ENCODE measurements at regions not wholly inside any gene's neighbourhood (a gene's known extent, or its start where the extent isn't known, plus 50 kb on each side); places are given as distances from the start of the nearest gene placed in this dataset.

GRCh38 chr5:158303883-158304282 lies 444.9 kb upstream of the CLINT1 start:
- intact Hi-C loops (cut with micrococcal nuclease), result no loop called here

DNA sequence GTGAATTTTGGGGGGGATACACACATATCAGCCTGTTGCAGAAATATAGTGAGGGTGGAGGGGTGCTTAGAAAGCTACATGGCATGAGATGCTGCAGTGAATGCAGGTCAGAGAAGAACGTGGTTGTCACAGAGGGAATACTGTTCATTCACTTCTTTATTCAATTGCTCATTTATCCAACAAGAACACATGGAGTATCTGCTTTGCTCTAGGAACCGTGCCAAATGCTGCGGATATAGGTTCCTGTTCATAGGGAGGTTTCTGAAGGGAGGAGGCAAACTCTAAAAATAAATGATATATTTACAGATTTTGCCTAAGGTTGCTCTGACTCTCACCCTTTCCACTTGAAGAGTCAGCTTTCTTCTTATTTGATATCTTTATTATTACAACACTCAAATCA lies 444.3 kb upstream of the CLINT1 start:
- intact Hi-C loops (cut with micrococcal nuclease), result no loop called here

DNA sequence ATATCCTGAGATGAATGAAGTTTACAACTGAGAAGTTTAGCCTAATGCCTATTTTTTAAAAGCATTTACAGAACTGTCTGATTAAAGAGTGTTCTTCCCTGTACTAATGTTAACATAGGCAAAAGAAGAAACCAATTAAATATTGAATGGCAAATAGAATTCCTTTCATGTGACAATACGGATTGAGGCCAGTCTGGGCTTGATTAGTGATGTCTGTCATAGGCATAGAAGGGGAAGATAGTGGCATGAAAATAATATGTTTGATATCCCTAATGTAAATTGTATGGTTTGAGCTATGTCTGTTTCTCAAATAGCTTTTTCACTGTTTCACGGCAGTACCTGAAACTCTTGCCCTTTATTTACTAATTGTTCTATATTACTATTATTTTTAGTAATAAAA lies 443.1 kb upstream of the CLINT1 start:
- intact Hi-C loops (cut with micrococcal nuclease), result no loop called here

DNA sequence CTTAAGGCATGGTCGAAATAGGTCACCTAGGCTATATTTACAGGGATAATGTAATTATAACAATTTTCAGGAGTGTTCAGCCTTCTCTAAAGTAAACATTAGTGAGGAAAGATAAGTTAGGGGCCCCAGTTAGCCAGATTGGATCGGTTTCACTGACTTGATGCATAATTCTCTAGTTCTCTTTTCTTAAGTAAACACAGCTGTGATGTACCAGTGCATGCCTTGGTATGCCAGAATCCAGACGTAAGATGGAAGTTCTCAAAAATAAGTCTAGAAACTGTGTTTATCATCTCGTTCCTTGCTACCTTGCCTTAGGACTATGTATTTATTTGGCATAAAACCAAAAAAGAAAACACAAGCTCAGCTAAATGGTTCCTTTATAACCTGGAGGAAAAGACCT lies 442.2 kb upstream of the CLINT1 start:
- intact Hi-C loops (cut with micrococcal nuclease), result no loop called here

GRCh38 chr5:158300256-158300655 lies 441.3 kb upstream of the CLINT1 start:
- intact Hi-C loops (cut with micrococcal nuclease), result no loop called here

GRCh38 chr5:158297002-158297527 lies 438.1 kb upstream of the CLINT1 start:
- intact Hi-C loops (cut with micrococcal nuclease), result no loop called here

- intact Hi-C loops (cut with micrococcal nuclease), result no loop called here
These were observed 435.8 kb upstream of the CLINT1 start for GRCh38 chr5:158294701-158295100.

DNA sequence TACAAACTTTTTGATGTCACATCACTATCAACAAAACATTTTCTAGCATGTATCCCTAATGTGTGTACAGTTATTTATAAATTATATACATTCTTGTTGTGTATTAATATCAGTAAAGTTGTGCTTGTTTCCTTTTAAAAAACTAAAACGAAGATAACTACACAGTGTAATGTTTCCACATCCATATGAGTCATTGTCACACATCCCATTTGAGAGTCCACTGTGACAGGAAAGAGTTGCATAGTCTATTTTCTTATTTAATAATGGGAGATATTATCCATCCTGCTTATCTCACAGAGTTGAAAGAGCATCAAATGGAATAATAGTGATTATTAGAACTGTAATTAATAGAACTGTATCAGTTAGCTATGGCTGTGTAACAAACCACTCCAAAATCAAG lies 434.0 kb upstream of the CLINT1 start:
- intact Hi-C loops (cut with micrococcal nuclease), result no loop called here

DNA sequence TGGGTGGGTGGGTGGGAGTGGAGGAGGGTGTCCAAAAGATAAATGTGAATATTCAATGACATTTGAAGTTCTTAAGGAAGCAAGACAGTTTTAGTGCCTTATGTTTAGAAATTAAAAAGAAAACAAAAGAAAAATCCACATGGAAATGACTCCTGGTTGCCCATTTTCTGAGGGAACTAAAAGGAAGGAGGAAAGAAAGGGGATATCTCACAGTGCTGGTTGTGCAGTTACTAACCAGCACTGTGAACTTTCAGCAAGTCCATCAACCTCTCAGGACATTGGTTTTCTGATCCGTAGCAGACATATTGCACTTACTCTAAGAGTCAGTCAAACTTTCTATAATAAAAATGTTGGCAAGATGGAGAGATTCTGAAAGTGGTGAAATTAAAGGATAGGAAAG lies 431.0 kb upstream of the CLINT1 start:
- intact Hi-C loops (cut with micrococcal nuclease), result no loop called here

- intact Hi-C loops (cut with micrococcal nuclease), result no loop called here
These were observed 429.3 kb upstream of the CLINT1 start for GRCh38 chr5:158288272-158288657.

- intact Hi-C loops (cut with micrococcal nuclease), result no loop called here
These were observed 428.8 kb upstream of the CLINT1 start for GRCh38 chr5:158287643-158288271.

- intact Hi-C loops (cut with micrococcal nuclease), result no loop called here
These were observed 427.9 kb upstream of the CLINT1 start for GRCh38 chr5:158286827-158287226.

GRCh38 chr5:158285698-158286097 lies 426.8 kb upstream of the CLINT1 start:
- intact Hi-C loops (cut with micrococcal nuclease), result no loop called here

DNA sequence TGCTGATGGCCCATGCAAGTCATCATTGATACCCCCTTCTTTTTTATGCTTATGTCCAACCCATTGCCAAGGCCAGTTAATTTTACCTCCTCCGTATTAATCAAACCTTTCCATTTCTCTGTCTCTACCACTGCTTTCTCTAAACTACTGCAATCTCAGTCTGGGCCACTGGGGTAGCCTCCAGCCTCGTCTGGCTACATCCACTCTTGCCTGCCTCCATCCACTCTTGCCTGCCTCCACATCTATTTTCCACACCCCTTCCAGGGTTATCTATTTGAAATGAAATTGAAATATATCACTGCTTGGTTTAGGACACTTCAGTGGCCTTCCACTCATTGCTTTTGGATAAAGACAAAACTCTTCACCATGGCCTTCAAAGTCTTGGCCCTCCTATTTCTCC lies 425.3 kb upstream of the CLINT1 start:
- intact Hi-C loops (cut with micrococcal nuclease), result no loop called here

- intact Hi-C loops (cut with micrococcal nuclease), result no loop called here
These were observed 424.5 kb upstream of the CLINT1 start for GRCh38 chr5:158283397-158283796.

- intact Hi-C loops (cut with micrococcal nuclease), result no loop called here
These were observed 419.4 kb upstream of the CLINT1 start for GRCh38 chr5:158278216-158278925.

GRCh38 chr5:158277276-158277675 lies 418.3 kb upstream of the CLINT1 start:
- intact Hi-C loops (cut with micrococcal nuclease), result no loop called here

DNA sequence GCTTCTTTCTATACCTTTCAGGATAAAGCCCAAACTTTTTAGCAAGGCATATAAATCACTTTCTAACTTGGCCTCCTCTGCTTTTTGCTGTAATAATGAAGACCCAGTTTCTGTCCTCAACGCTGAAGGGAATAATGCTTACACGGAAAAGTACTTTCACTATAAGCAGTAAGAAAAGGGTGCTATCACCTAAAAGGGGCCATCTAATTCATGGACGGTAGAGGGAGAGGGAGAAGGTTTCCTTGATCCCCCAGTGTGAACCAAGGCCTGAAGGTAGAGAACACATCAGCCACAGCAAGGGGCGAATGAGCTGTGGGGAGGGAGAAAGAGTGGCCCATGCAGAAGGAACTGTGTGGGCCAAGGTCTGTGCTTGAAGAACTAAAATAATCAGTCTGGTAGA lies 417.7 kb upstream of the CLINT1 start:
- intact Hi-C loops (cut with micrococcal nuclease), result no loop called here

- intact Hi-C loops (cut with micrococcal nuclease), result no loop called here
These were observed 416.6 kb upstream of the CLINT1 start for GRCh38 chr5:158275511-158275910.

DNA sequence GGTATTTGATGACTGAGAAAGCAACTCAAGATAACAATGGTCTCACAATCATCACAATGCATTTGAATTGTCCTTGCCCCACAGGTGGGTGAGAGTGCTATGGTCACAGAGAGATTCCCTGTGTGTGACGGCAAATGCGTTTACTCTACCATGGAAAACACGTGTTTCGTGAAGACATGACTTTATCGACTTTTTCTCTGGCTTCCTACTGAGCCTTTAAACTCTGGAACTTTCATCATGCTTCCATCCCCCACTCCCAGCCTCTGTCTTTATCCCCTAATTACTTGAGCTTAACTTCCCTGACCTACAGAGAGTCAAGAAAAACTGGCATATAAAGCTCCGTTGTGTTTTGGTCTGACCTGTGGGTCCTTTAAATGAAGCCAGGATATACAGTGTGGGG lies 414.1 kb upstream of the CLINT1 start:
- intact Hi-C loops (cut with micrococcal nuclease), result no loop called here

- intact Hi-C loops (cut with micrococcal nuclease), result no loop called here
These were observed 413.5 kb upstream of the CLINT1 start for GRCh38 chr5:158272409-158272808.

DNA sequence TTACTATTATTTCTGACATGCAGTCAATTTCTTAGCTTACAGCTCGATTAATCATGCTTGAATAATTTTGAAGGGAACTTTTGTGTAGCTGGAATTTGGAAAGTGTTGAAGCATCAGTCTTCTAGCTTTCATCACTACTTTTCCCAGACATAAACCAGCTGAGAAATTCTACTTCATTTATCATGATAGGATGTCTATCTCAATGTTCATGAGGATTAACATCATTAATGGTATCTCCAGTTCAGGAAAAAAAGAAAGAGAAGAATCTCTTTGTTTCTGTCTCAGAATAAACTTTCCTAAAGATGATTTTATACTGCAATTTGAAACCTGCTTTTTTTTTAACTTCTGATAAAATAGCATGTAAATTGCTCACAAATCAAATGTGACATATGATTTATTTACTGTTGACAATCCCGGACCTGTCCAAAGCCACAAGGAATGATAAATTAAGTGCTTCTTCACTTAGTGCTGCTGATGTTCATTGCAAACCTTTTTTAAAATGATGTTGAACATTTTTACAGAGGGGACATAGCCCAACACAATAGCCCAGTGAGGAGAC lies 412.1 kb upstream of the CLINT1 start:
- intact Hi-C loops (cut with micrococcal nuclease), result no loop called here

GRCh38 chr5:158268286-158268685 lies 409.3 kb upstream of the CLINT1 start:
- intact Hi-C loops (cut with micrococcal nuclease), result no loop called here

Data from T-helper 2 cell treated with Interferon-gamma antibody and Interleukin-4, amounts not matched to agents 100 ng/mL and 5 ng/mL, for 36 hours (primary cell).